Epidermal melanocyte (primary cell): ENCODE measurements at regions not wholly inside any gene's neighbourhood (a gene's known extent, or its start where the extent isn't known, plus 50 kb on each side); places are given as distances from the start of the nearest gene placed in this dataset.

Experiments
- DNase-seq: peaks from one replicate; pipeline ENCODE4 v3.0.0; 2011; ENCODE audit warnings: low spot score; ENCODE audit not compliant: insufficient read length

- DNase-seq = no peak
Observed at GRCh38 chr4:133000012-133000411, 149.1 kb upstream of the PCDH10 start.

GRCh38 chr4:133003169-133003568, 145.9 kb upstream of the PCDH10 start:
- DNase-seq = no peak

GRCh38 chr4:133014473-133015135, 134.5 kb upstream of the PCDH10 start:
- no peak for DNase-seq

GRCh38 chr4:133045288-133045687, 103.8 kb upstream of the PCDH10 start:
- no peak for DNase-seq

GRCh38 chr4:133046156-133046555, 102.9 kb upstream of the PCDH10 start:
- no peak for DNase-seq

GRCh38 chr4:133058701-133059100, 90.4 kb upstream of the PCDH10 start:
- no peak for DNase-seq

- DNase-seq = no peak
Observed at GRCh38 chr4:133059117-133059516, 90.0 kb upstream of the PCDH10 start.

GRCh38 chr4:133062851-133063250, 86.2 kb upstream of the PCDH10 start:
- DNase-seq = no peak

GRCh38 chr4:133068083-133068482, 81.0 kb upstream of the PCDH10 start:
- DNase-seq = no peak

- no peak for DNase-seq
Observed at GRCh38 chr4:133081246-133081645, 67.8 kb upstream of the PCDH10 start.

- no peak for DNase-seq
Observed at GRCh38 chr4:133084421-133084820, 64.7 kb upstream of the PCDH10 start.

- no peak for DNase-seq
Observed at GRCh38 chr4:133095591-133095990, 53.5 kb upstream of the PCDH10 start.

- no peak for DNase-seq
Observed at GRCh38 chr4:133096972-133097371, 52.1 kb upstream of the PCDH10 start.
